GM19324 (cell line): ENCODE measurements at regions not wholly inside any gene's neighbourhood (a gene's known extent, or its start where the extent isn't known, plus 50 kb on each side); places are given as distances from the start of the nearest gene placed in this dataset.
"Not testable (repeated sequence)": the region's sequence is repeated elsewhere in the genome, so short reads cannot be mapped to it uniquely, and the experiment has no call there.

Source experiments
- ATAC-seq: cut with Tn5 transposase; IDR thresholded peaks from one replicate; pipeline ENCODE4 v1.9.1; 2021; ENCODE audit warnings: mild to moderate bottlenecking, moderate library complexity; ENCODE audit not compliant: unreplicated experiment, low FRiP score

- ATAC-seq = no peak
These were observed 147.6 kb upstream of the MPHOSPH6 start for GRCh38 chr16:82317411-82318167.

- ATAC-seq = no peak
These were observed 143.7 kb upstream of the MPHOSPH6 start for GRCh38 chr16:82313754-82314153.

DNA sequence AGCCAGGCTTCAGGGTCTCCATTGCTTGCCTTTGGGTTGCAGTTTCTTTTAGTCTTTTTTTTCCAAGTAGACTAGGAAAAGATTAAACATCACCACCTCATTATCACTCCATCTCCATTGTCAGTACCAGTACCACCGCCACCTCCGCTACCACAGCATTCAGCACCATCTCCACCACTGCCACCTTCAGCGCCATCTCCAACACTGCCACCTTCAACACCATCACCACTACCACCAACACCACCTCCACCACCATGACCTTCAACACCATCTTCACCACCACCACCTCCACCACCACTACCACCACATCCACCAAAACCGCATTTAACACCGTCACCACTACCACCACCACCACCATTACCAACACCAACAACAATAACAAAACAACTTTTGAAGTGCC lies 141.5 kb upstream of the MPHOSPH6 start:
- ATAC-seq = no peak

- no peak for ATAC-seq
These were observed 132.2 kb upstream of the MPHOSPH6 start for GRCh38 chr16:82302042-82302727.

DNA sequence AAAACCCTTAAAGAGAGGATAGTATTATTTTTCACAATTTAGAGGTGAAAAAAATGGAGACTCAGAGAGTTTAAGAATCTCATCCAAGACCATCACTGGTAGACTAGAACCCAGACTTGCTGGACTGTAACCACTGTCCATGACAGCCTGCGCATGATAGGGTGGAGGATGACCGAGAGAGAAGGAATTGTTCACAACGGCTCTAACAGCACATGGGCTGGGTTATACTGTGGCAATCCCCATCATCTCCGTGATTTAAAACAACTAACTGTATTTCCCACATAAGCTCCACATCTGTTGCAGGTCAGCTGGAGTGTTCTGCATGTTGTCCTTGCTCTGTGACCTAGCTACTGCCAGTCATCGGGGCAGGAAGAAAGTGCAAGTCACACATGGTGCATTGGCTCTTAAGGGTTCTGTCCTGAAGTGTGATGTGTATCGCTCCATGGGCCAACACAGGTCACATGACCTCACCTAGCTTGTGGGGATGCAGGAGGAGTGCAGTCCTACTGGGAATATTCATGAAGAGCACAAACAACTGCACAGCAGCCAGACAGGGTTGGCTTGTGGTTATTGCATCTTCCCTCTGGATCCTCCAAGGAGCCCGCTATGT lies 131.2 kb upstream of the MPHOSPH6 start:
- ATAC-seq = no peak

DNA sequence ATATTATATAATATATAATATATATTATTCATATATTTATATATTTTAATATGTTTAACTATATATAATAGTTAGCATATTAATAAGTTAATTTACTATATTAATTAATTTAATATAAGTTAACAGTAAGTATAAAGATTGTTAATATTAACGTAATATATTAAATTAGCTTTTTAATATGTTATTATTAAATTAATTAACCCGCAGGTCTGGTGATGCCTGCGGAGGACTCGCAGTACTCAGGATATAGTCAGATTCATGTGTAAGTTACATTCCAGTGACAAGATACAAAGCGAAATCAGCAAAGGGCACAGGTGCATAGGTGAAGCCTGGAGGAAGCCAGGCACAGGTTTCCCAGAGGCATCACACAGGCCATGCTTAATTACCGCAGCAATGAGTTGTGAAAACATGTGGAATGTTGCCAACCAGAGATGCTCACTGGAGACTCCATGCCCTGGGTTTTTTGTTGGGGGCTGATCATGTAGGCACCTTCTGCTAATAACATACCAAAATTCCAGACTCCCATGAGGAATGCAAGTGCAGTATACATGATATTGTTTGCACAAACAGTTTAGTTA lies 130.4 kb upstream of the MPHOSPH6 start:
- no peak for ATAC-seq

DNA sequence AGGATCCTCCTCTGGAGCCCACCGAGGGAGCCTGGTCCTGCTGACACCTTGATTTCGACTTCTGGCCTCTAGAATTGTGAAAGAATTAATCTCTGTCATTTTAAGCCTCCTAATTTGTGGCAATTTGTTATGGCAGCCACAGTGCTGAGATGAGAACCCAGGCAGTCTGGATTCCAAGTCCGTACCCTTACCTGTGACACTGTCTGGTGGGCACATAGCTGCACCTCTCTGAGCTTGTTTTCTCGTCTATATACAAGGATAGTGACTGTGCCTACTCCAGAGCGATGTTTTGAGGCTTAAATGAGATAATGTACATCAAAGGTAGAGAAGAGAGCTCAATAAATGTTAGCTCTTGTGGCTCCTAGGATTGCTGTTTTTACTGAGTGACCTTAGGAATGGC lies 128.4 kb upstream of the MPHOSPH6 start:
- no peak for ATAC-seq

GRCh38 chr16:82295290-82296201 lies 125.5 kb upstream of the MPHOSPH6 start:
- no peak for ATAC-seq

DNA sequence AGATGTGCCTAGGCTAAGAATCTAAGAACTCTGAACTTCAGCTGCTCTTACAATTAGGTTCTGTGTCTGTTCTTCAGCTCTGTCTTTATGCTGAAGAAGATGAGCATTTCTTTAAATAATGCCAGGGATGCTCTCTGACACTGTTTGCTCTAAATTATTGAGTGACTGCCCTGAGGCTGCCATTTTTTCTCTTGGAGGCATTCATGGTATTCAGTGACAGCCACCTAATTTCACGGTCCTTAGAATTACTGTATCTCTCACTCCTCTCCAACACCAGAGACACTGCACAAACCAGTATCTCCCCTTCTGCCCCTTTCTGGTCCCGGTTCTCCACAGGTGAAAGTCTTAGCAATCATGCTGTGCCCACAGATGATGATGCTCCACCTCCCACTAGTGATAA lies 123.6 kb upstream of the MPHOSPH6 start:
- ATAC-seq = no peak

DNA sequence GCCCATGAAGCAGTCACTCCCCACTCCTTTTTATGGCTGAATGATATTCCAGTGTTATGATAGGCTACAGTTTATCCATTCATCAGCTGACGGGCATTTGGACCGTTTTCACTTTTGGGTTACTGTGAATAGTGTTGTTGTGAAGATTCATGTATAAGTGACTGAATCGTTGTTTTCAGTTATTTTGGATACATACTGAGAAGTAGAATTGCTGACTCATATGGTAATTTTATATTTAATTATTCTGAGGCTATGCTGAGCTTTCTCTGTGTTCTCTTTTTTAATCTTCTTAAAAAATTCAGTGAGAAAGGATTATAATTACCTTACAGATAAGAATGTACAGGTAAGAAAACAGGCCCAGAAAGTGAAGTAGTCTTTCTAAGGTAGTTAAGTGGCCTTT lies 117.9 kb upstream of the MPHOSPH6 start:
- no peak for ATAC-seq

- ATAC-seq = no peak
These were observed 112.6 kb upstream of the MPHOSPH6 start for GRCh38 chr16:82282662-82283061.

GRCh38 chr16:82281544-82281943 lies 111.5 kb upstream of the MPHOSPH6 start:
- ATAC-seq = no peak

- ATAC-seq = no peak
These were observed 110.8 kb upstream of the MPHOSPH6 start for GRCh38 chr16:82280867-82281266.

DNA sequence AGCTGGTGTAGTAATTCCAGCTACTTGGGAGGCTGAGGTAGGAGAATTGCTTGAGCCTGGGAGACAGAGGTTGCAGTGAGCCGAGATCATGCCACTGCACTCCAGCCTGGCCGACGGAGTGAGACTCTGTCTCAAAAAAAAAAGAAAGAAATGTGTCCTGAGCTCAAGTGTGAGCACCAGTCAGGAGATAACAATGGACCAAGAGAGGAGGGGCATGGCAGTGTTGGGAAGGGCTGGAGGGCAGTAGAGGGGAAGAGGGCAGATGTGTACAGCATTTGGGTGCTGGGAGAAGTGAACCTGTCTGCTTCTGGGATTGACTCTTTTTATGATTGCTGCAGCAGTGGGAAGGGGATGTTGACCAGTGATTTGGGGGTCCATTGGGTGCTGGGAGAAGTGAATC lies 105.3 kb upstream of the MPHOSPH6 start:
- not testable (repeated sequence) for ATAC-seq

DNA sequence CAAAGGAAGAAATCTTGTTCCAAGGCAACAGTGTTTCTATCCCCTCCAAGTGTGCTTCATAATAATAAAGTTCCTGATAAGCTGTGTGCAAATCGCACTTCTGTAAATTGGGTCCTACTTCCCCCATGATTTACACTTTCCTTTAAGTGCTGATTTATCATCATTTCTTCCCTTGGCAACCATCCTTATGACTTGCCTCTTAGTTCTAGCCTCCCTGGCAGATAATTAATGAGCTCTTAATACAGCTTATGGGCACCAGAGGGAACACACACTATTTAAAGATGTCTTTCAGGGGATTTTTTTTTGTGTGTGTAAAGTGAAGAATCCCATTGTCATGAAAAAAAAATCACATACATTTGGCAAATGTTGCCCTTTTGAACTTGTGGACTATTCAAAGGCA lies 101.6 kb upstream of the MPHOSPH6 start:
- no peak for ATAC-seq

GRCh38 chr16:82267675-82268074 lies 97.7 kb upstream of the MPHOSPH6 start:
- not testable (repeated sequence) for ATAC-seq

DNA sequence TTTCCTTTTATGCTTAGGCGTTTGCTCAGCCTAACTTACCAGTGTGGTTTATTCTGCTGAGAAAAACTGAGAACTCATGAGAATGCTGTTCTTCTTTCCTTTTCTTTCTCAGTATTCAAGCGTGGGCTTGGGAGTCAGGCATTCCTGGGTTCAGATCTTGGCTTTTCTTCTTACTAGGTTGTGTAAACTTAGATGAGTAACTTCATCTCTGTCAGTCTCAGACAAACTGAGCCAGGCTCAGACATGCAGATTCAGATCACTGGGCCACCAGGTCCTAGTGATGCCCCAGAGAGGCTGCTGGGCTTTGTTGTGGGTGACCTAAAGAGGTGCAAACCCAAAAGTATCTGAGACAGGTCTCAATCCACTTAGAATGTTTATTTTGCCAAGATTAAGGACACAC lies 95.8 kb upstream of the MPHOSPH6 start:
- no peak for ATAC-seq

DNA sequence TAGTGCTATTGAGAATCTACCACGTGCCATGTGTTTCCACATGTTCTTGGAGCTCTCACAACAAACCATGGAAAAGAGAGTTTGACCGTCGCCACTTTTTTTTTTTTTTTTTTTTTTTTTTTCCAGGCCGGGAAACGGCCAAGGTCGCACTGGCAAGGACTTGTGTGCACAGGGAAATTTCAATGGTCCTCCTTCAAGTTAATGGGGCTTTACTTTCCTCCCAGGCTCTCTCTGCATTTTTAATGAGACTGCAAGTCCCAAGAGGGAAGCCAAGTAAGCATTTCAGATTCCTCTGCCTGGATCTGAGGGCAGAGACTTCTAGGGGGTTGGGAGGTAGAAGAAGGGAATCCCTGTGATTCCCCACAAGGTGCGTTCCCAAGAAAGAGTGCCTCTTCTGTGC lies 94.7 kb upstream of the MPHOSPH6 start:
- ATAC-seq = no peak

DNA sequence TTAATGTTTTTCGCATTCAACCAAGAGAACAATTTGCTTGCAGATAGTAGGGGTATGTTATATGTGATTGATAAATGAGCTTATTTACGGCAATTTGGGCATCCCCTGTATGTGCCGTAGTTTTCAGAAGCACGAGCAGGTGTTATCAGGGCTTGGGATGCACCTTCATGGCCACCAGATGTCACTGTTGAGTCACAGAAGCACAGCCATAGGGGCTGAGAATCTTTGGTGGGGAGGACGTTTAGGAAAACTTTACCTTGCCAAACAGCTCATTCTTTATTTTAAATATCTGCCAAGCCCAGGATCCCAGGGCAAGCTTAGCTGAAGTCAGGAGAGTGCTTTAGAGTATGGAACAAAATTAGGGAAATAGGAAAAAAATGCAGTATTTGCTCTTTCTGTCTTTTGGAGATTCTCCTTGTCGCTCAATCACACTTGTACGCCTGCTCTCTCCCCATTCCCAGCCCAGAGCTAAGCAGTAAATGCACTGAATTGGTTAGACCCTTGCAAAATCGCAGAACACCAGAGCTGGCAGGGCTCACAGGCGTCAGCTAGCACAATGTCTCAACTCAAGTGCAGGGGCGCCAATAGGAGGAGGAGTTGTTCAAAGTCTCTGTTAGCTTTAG lies 93.6 kb upstream of the MPHOSPH6 start:
- no peak for ATAC-seq

- no peak for ATAC-seq
These were observed 92.2 kb upstream of the MPHOSPH6 start for GRCh38 chr16:82262244-82262643.
